IMR-90 (cell line): ENCODE measurements at regions not wholly inside any gene's neighbourhood (a gene's known extent, or its start where the extent isn't known, plus 50 kb on each side); places are given as distances from the start of the nearest gene placed in this dataset.

Experiments used
- ATAC-seq: fragments of 200-7000 bp; cut with Tn5 transposase; 2 replicates; pipeline ENCODE4 v1.9.1; 2020; ENCODE audit warnings: low read depth, mild to moderate bottlenecking, moderate library complexity
- BruUV-seq: library from RNA; stranded (reverse); fragments of 400-500 nt; replicated peaks from 2 replicates; lab custom pipeline; 2021; lab: Mats Ljungman, UMichigan
- CTCF ChIA-PET: fragments of 300-600 bp; formaldehyde crosslinking; extraction: SDS; loops from one replicate; lab custom pipeline; 2021; ENCODE audit warnings: antibody characterized with exemption; lab: Yijun Ruan, JAX
- POLR2A ChIA-PET: fragments of 300-600 bp; sonication (Branson Sonifier 250); formaldehyde crosslinking; loops from one replicate; lab custom pipeline; 2022; ENCODE audit warnings: antibody characterized with exemption; ENCODE audit not compliant: unreplicated experiment; lab: Charles Lee
- DNase-seq: peaks from one replicate; pipeline ENCODE4 v3.0.0; 2013
- H2AFZ ChIP-seq: replicated peaks from 2 replicates; pipeline ENCODE3; 2013; ENCODE audit warnings: low read length, mild to moderate bottlenecking; ENCODE audit not compliant: poor library complexity
- H2AK5ac ChIP-seq: 2 replicates; pipeline ENCODE4 v1.6.1; 2013; ENCODE audit warnings: low read depth, low read length, inconsistent platforms
- H2AK9ac ChIP-seq: replicated peaks from 2 replicates; pipeline ENCODE3; 2013; ENCODE audit warnings: mild to moderate bottlenecking, low read depth, low read length, moderate library complexity; ENCODE audit not compliant: poor library complexity
- H2BK120ac ChIP-seq: 2 replicates; pipeline ENCODE4 v1.6.1; 2013; ENCODE audit warnings: low read depth, low read length, inconsistent platforms
- H2BK15ac ChIP-seq: 3 replicates; pipeline ENCODE4 v1.6.1; 2013; ENCODE audit warnings: low read depth, low read length, inconsistent platforms
- H2BK20ac ChIP-seq: 2 replicates; pipeline ENCODE4 v1.6.1; 2013; ENCODE audit warnings: low read depth, mild to moderate bottlenecking, inconsistent platforms, low read length, moderate library complexity
- H2BK5ac ChIP-seq: 2 replicates; pipeline ENCODE4 v1.6.1; 2013; ENCODE audit warnings: mild to moderate bottlenecking, low read depth, low read length, inconsistent platforms; ENCODE audit not compliant: poor library complexity, severe bottlenecking
- H3K14ac ChIP-seq: replicated peaks from 2 replicates; pipeline ENCODE4 v1.6.1; 2013; ENCODE audit warnings: low read depth, low read length, inconsistent platforms
- H3K18ac ChIP-seq: 2 replicates; pipeline ENCODE4 v1.6.1; 2013; ENCODE audit warnings: low read depth, low read length, control low read depth
- H3K23ac ChIP-seq: 2 replicates; pipeline ENCODE4 v1.6.1; 2013; ENCODE audit warnings: low read depth, low read length, inconsistent platforms
- H3K27ac ChIP-seq: 2 replicates; pipeline ENCODE4 v1.5.1; 2013; ENCODE audit warnings: mild to moderate bottlenecking, control low read depth, low read length; ENCODE audit not compliant: insufficient read depth
- H3K27me3 ChIP-seq: 2 replicates; pipeline ENCODE4 v1.6.1; 2013; ENCODE audit warnings: low read length; ENCODE audit not compliant: control insufficient read depth, insufficient read depth
- H3K36me3 ChIP-seq: 2 replicates; pipeline ENCODE4 v1.6.1; 2013; ENCODE audit warnings: low read length, mixed read lengths; ENCODE audit not compliant: control insufficient read depth, insufficient read depth
- H3K4ac ChIP-seq: 2 replicates; pipeline ENCODE4 v1.6.1; 2013; ENCODE audit warnings: low read depth, low read length, inconsistent platforms
- H3K4me1 ChIP-seq: 2 replicates; pipeline ENCODE4 v1.6.1; 2013; ENCODE audit warnings: low read length, mixed read lengths; ENCODE audit not compliant: control insufficient read depth, insufficient read depth
- H3K4me2 ChIP-seq: 2 replicates; pipeline ENCODE4 v1.6.1; 2013; ENCODE audit warnings: low read depth, mild to moderate bottlenecking, control low read depth, low read length, moderate library complexity
- H3K4me3 ChIP-seq: 2 replicates; pipeline ENCODE4 v1.5.1; 2013; ENCODE audit warnings: low read depth, mild to moderate bottlenecking, control low read depth, low read length, moderate library complexity; ENCODE audit not compliant: insufficient read depth
- H3K56ac ChIP-seq: 2 replicates; pipeline ENCODE4 v1.6.1; 2013; ENCODE audit warnings: low read length, inconsistent platforms; ENCODE audit not compliant: insufficient read depth; ENCODE audit errors: extremely low read depth
- H3K79me1 ChIP-seq, 2 experiments: 2 replicates each; pipeline ENCODE4 v1.6.1; 2013; ENCODE audit warnings: low read length in 2 of 2, inconsistent platforms in 1 of 2, low read depth in 1 of 2
- H3K9ac ChIP-seq: 2 replicates; pipeline ENCODE4 v1.6.1; 2013; ENCODE audit warnings: low read depth, low read length, control low read depth
- H3K9me1 ChIP-seq: 2 replicates; pipeline ENCODE4 v1.6.1; 2013; ENCODE audit warnings: low read length, inconsistent platforms; ENCODE audit not compliant: insufficient read depth
- H3K9me3 ChIP-seq: 2 replicates; pipeline ENCODE4 v1.6.1; 2013; ENCODE audit warnings: low read length; ENCODE audit not compliant: control insufficient read depth, insufficient read depth
- H4K20me1 ChIP-seq: 2 replicates; pipeline ENCODE4 v1.6.1; 2013; ENCODE audit warnings: low read length, inconsistent platforms; ENCODE audit not compliant: insufficient read depth
- H4K5ac ChIP-seq: 2 replicates; pipeline ENCODE4 v1.6.1; 2013; ENCODE audit warnings: mild to moderate bottlenecking, low read depth, low read length, control low read depth
- H4K8ac ChIP-seq, 2 experiments: 2 replicates each; pipeline ENCODE4 v1.6.1; 2013; ENCODE audit warnings: low read depth in 2 of 2, low read length in 2 of 2, control low read depth in 1 of 2, inconsistent platforms in 1 of 2
- H4K91ac ChIP-seq: 2 replicates; pipeline ENCODE4 v1.6.1; 2013; ENCODE audit warnings: low read depth, low read length, inconsistent platforms; ENCODE audit not compliant: insufficient read depth
- CEBPB ChIP-seq: IDR thresholded peaks from 2 replicates; pipeline ENCODE4 v1.6.1; 2012; ENCODE audit warnings: low read depth, low read length, improper control_type of control experiment
- FOS ChIP-seq: fragments of 150-350 bp; IDR thresholded peaks from 2 replicates; pipeline ENCODE4 v1.6.1; 2016; ENCODE audit warnings: low read depth, low read length
- MAZ ChIP-seq: IDR thresholded peaks from 2 replicates; pipeline ENCODE4 v1.6.1; 2012; ENCODE audit warnings: low read depth, mild to moderate bottlenecking, low read length, improper control_type of control experiment, moderate library complexity, borderline replicate concordance
- NFE2L2 ChIP-seq: fragments of 150-350 bp; IDR thresholded peaks from 2 replicates; pipeline ENCODE4 v1.6.1; 2016; ENCODE audit warnings: low read depth, mild to moderate bottlenecking, low read length
- RFX5 ChIP-seq: IDR thresholded peaks from 2 replicates; pipeline ENCODE4 v1.8.0; 2012; ENCODE audit warnings: low read depth, mild to moderate bottlenecking, low read length, moderate library complexity
- SMC3 ChIP-seq: fragments of 150-350 bp; IDR thresholded peaks from 2 replicates; pipeline ENCODE4 v1.6.1; 2016; ENCODE audit warnings: low read depth, mild to moderate bottlenecking, antibody characterized with exemption, low read length, moderate library complexity
- USF2 ChIP-seq: fragments of 150-350 bp; IDR thresholded peaks from 2 replicates; pipeline ENCODE4 v1.6.1; 2017; ENCODE audit warnings: mild to moderate bottlenecking, antibody characterized with exemption, low read length, low read depth
- WGBS, 2 experiments: methylation state at CpG; one replicate each; pipeline versions ENCODE4 v1.1.5 to v1.1.7; 2013; ENCODE audit warnings: missing lambda C conversion rate in 2 of 2; ENCODE audit not compliant: insufficient read length in 1 of 2; ENCODE audit errors: extremely low coverage in 2 of 2; 5-methylcytosine and 5-hydroxymethylcytosine counted together
- dilution Hi-C: fragments of 300-500 bp; cut with HindIII; formaldehyde crosslinking; loops from one replicate; pipeline ENCODE4 v1.14.3; 2018; ENCODE audit warnings: low sequenced_read_pairs; ENCODE audit not compliant: unreplicated experiment
- in situ Hi-C: fragments of 300-500 bp; cut with MboI; formaldehyde crosslinking; loops from 3 replicates; pipeline ENCODE4 v1.14.3; 2019; ENCODE audit warnings: low sequenced_read_pairs, inconsistent platforms, mixed read lengths
- intact Hi-C: fragments of 100-400 bp; cut with micrococcal nuclease; formaldehyde crosslinking; loops from 2 replicates; pipeline ENCODE4 v1.10.0; 2022

GRCh38 chr13:79229761-79230160 is 176.3 kb downstream of the RBM26 start:
- no peaks in the 10 kb centered on the region for H3K9me1 ChIP-seq
- no peak overlapping the region for H2BK15ac ChIP-seq
- H4K5ac ChIP-seq = no peak overlapping the region
- in situ Hi-C loops = no loop called here
- no peak overlapping the region for H3K56ac ChIP-seq
- no peak overlapping the region for H4K91ac ChIP-seq
- ATAC-seq = no peak
- no peaks in the 10 kb centered on the region for H4K20me1 ChIP-seq
- no peak overlapping the region for H2BK120ac ChIP-seq
- dilution Hi-C loops = no loop called here
- no peaks in the 10 kb centered on the region for H3K4me1 ChIP-seq
- no peak for DNase-seq
- POLR2A ChIA-PET = no interaction called here
- no peak overlapping the region for H3K27ac ChIP-seq
- H3K4me3 ChIP-seq = no peak overlapping the region
- H3K4ac ChIP-seq = no peak overlapping the region
- no peak overlapping the region for H3K9ac ChIP-seq
- no peak for TF ChIP-seq MAZ
- no peak for TF ChIP-seq FOS
- no peak for TF ChIP-seq USF2
- no peak for TF ChIP-seq NFE2L2
- no peak for TF ChIP-seq CEBPB
- TF ChIP-seq SMC3 = no peak
- TF ChIP-seq RFX5 = no peak
- H2BK5ac ChIP-seq = no peak overlapping the region
- H2AK5ac ChIP-seq = no peak overlapping the region
- H3K27me3 ChIP-seq = no peaks in the 10 kb centered on the region
- H2AK9ac ChIP-seq = no peak overlapping the region
- no CpG with 5 or more reads among the region's 4 CpGs for WGBS, 2 experiments
- no peak overlapping the region for H3K18ac ChIP-seq
- no peak overlapping the region for H4K8ac ChIP-seq
- intact Hi-C loops = no loop called here
- no peaks in the 10 kb centered on the region for H3K79me1 ChIP-seq
- no peak overlapping the region for H3K14ac ChIP-seq
- H2AFZ ChIP-seq = no peak overlapping the region
- H3K36me3 ChIP-seq = no peaks in the 10 kb centered on the region
- no TSS peak for BruUV-seq
- H3K23ac ChIP-seq = no peak overlapping the region
- H3K9me3 ChIP-seq = no peaks in the 10 kb centered on the region
- no peak overlapping the region for H3K4me2 ChIP-seq
- no peak overlapping the region for H2BK20ac ChIP-seq
- CTCF ChIA-PET = no interaction called here
